Sciatic nerve (tissue), 2 donors: ENCODE measurements at regions not wholly inside any gene's neighbourhood (a gene's known extent, or its start where the extent isn't known, plus 50 kb on each side); places are given as distances from the start of the nearest gene placed in this dataset.

ENCODE experiments used
- ATAC-seq: fragments of 200-7000 bp; cut with Tn5 transposase; one replicate; pipeline ENCODE4 v1.9.1; 2020; ENCODE audit warnings: mild to moderate bottlenecking, moderate library complexity
- DNase-seq: peaks from one replicate; pipeline ENCODE4 v3.0.0-alpha.2; 2020; ENCODE audit warnings: low spot score
- intact Hi-C: fragments of 100-400 bp; cut with DNase I; formaldehyde crosslinking; loops from one replicate; pipeline ENCODE4 v1.14.2; 2022
- donor health status: DM: no; HTN: no; CAD: no.
- donor health status: DM: no; HTN: no; CAD: no.

DNA sequence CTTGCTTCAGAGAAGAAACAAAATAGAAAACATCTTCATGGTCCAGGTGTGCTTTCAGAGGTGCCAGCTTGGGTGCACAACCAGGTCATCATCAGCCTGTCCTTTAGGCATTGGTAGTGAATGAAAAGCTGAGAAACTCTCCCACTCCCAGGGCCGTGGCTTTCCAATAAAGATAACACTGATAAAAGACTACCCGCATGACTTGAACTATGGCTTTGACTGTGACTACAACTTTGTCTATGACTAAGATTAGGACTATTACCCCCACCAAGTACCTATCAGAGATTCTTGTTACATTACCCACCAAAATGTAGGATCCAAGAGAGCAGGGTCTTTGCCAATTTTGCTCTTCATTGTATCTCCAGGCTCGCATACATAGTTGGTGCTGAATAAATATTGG, 115.2 kb downstream of the EDEM1 start:
- ATAC-seq (no peak), DNase-seq (no peak)
- intact Hi-C loops = no loop called here

DNA sequence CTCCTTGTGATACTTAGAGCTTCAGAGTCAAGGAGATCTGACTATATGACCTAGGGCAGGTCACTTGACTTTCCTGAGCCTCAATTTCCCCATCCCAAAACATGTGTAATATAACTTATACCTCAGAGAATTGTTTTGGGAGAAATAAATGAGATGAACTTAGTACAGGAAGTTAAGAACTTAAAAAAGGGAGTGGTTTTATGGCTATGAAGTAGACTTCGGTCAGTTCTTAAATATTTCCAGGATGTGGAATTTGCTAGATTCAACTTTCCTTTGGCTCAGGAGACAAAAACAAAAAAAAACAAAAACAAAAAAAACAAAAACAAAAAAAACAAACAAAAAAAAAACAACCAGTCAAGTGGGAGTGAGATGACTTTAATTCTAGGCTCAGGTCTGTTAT, 116.7 kb downstream of the EDEM1 start:
- intact Hi-C loops = no loop called here
- ATAC-seq (no peak), DNase-seq (no peak)

DNA sequence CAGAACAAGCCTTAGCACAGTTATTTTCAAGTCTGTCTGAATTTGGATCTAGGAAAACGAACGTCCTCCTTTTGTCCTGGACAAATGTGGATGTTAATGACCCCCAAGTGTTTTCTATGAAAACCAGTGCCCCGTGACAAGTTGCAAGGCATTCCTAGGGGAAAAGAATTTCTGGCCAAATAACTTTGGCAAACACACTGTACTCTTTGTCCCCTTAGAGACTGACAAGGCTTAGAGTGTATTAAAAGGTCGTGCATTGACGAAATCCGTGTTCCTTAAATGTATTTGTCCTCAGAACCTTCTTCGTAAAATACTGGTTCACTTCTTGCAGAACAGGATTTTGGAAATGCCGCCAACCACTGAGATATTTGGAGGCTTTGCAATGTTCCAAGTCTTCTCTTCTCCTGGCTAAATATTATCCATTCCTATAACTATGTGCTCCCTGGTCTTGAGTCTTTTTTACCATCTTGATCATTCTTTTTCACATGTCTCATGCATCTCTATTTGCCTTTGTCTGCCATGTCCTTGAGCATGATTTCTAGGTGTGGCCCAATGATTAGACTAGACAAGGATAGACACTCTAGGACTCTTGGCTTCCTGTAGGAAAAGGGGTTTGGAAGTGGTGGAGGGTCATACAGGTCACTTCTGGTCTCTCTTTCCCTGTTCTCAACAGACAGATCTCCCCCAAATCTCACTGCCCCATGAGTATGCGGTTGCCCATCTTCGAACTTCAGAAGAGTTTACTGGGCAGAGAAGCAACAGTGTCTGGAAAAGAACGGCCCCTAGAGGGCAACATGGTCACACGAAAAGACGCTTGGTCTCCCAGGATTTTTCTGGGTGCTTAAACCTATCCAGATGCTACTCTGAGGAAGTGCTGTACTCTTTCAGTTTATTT, 117.5 kb downstream of the EDEM1 start:
- intact Hi-C loops = loop anchor here (1.0 kb wide), 1 partner anchor 31 kb away; no protein-coding TSS in a partner anchor

DNA sequence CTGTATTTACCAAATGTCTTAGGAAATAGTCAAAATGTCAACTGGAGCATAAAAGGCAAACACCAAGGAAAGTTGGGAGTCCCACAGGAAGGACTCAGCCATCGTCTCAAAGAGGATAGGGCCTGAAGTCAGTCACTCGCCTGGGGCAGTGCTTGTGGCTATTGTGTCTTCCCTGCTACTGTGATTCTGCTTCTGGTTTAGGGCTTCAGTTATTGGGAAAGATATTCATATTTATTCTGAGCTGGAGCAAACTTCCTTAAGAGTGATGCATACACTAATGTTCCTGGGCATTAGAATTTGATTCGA, 118.1 kb downstream of the EDEM1 start:
- intact Hi-C loops = loop anchor here (1.0 kb wide), 1 partner anchor 31 kb away; no protein-coding TSS in a partner anchor
- ATAC-seq = no peak

More for the DNA sequence above, 117.5 kb downstream of the EDEM1 start:
- no peak for DNase-seq
- ATAC-seq = no peak

DNA sequence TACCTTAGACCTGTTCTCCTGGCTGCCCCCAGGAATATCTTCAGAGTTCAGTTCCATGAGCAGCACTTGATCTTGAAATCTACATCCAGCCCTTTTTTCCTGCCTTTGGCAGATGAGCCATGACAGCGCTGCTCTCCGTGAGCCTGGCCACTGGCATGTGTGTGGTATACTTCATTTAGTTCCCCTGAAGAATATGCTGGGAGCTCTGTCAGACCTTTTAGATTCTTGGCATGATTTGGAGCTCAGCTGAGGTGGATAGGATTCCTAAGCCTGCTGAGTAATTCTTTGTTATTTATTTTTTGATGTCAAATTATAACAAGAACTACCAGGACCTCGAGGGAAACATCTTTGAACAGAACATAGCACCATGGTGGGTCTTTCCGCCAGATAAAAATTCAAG, 121.7 kb downstream of the EDEM1 start:
- intact Hi-C loops = no loop called here
- no peak for ATAC-seq
- DNase-seq = no peak

More for the DNA sequence above, 118.1 kb downstream of the EDEM1 start:
- no peak for DNase-seq

DNA sequence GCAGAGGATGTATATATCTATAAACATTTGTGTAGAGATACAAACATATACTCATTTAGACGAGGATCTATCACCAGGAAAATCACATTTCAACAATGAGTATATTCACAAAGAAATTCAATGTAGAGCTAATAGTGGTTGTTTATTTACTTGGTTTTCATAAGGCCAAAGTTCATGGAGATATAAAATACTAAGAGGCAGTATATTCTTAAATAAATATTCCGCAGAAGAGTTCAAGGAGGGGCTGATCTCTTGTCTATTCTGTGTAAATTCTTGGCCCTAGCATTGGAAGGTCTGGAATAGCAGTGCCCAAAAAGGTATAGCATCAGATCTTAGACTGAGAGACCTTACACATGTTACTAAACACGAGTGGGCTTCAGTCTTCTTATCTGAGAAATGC, 122.1 kb downstream of the EDEM1 start:
- intact Hi-C loops = no loop called here

DNA sequence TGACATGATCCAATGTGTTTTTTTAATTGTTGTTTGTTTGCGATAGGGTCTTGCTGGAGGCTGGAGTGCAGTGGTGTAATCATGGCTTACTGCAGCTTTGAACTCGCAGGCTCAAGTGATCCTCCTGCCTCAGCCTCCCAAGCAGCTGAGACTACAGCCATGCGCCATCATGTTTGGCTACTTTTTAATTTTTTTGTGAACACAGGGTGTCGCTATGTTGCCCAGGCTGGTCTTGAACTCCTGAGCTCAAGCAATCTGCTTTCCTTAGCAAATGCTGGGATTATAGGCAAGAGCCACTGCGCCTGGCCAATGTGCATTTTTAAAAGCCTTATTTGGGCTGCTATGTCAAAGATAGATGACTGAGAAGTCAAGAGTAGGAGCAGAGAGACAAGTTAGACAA, 123.0 kb downstream of the EDEM1 start:
- no peak for ATAC-seq
- intact Hi-C loops = no loop called here
- no peak for DNase-seq

More for the DNA sequence above, 122.1 kb downstream of the EDEM1 start:
- ATAC-seq (no peak), DNase-seq (no peak)

DNA sequence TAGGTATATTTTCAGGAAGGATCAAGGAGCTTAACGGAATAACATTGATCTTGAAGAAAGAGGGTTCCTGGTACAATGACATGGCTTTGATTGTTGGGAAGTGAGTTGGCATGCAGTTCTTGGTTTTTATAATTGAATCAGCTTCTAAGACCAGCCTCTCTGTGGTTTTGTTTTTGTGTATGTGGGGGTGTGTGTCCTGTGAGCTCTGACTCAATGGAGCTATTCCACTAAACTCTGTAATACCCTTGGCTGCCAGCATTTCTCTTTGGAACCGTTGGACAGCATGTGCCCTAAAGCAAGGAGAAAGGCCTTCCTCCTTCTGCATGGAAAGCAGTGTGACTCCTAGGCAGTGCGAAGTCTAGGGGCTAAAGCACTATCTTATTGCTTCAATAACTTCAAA, 124.8 kb downstream of the EDEM1 start:
- intact Hi-C loops = no loop called here
- DNase-seq (no peak), ATAC-seq (no peak)

DNA sequence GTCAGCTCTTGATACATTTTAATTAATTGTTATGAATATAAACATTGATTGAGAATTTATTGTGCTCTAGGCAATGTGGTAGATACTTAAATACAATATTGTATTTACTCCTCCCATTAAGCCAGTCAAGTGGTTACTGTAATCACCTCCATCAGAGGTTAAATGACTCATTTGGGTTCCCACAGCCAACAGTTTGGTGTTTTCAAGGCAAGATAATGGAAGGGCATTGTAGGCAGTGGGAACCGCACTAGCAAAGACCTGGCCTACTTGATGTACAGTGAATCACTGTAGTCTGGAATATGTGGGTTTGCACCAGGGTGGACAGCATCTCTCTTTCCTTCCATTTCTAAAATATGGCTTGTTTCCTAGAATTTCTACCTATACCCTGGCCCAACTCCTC, 127.4 kb downstream of the EDEM1 start:
- ATAC-seq (no peak), DNase-seq (no peak)
- intact Hi-C loops = no loop called here

DNA sequence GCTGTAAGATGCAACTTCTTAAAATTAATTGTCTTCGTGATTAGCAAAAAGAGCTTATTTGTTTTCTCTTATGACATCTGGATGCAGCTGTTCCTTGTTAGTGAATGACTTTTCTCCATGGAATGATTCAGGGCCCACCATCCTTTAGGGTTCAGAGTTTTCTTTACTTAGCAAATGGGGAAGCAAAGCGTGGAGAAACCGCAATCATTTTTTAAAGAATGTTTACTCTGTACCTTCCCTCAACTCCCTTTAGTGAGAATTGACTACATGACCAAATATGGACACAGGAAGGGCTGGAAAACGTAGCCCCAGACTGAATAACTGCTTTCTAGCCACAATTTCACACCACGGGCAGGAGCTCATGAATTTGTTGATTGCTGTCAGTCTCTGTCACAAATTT, 130.1 kb downstream of the EDEM1 start:
- intact Hi-C loops = no loop called here
- ATAC-seq (no peak), DNase-seq (no peak)

DNA sequence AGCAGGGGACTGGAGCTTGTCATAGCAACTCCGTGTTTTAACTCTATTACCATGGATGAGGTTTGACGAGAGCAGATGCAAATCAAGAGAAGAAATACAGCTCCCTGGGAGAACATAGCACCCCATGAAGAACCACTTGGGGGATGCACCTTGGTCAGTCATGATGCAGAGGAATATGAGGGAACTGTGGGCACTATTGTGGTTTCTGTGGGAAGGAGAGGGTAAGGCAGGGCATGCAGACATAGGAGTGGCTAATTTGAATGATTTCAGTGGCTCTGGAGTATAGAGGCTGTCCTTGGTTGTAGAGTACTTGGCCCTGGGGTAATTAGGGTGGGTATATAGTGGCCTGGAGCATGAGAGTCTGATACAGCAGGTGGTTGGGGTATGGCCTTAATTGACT, 131.9 kb downstream of the EDEM1 start:
- no peak for ATAC-seq
- no peak for DNase-seq
- intact Hi-C loops = no loop called here

DNA sequence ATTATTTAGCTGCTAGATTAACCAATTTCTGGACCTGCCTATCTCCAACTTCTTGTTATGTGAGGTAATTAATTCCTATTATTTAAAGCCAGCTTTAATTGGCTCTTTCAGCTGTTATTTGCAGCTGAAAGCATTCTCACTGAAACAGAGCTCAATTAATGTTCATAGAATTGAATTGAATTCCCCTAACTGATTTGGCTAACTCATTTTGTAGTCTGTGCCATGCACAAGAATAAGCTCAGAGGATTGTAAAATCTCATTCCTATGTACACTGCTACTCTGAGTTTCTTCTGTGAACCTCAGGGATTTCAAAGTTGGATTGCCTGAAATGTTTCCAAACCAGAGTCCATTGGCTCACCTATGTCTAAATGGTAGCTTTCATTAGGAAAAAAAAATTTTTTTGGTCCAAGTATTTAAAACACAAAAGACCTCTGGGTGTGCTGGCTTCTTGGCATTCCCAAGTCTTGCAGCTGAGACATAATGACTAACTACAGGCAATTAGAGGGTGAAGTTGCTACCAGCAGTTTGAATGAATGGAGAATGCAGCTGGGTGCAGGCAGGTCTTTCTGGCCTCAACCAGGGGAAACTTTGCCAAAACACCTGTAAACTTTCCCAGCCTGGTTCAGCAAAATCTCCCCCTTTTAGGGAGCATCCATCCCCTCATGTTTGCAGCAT, 134.3 kb downstream of the EDEM1 start:
- ATAC-seq = no peak
- intact Hi-C loops = no loop called here
- DNase-seq = no peak

DNA sequence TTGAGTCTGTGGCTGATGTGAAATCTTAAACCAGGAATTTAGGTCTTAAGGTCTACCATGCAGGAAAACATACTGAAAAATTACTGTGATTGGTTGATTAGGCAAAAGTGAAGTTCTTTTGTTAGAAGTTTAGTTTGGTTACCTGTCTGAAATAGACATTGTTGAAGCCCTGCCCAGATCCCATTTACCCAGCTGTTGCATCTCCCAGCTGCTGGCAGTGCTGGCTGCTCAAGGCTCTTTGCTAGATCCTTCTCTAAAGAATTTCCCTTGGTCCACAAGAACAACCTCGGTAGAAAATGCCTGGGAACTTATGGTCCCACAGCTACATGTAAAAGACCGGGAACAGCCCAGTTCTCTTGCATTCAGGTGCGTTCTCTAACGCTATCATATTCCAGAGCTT, 137.3 kb downstream of the EDEM1 start:
- intact Hi-C loops = no loop called here
- DNase-seq (no peak), ATAC-seq (no peak)

DNA sequence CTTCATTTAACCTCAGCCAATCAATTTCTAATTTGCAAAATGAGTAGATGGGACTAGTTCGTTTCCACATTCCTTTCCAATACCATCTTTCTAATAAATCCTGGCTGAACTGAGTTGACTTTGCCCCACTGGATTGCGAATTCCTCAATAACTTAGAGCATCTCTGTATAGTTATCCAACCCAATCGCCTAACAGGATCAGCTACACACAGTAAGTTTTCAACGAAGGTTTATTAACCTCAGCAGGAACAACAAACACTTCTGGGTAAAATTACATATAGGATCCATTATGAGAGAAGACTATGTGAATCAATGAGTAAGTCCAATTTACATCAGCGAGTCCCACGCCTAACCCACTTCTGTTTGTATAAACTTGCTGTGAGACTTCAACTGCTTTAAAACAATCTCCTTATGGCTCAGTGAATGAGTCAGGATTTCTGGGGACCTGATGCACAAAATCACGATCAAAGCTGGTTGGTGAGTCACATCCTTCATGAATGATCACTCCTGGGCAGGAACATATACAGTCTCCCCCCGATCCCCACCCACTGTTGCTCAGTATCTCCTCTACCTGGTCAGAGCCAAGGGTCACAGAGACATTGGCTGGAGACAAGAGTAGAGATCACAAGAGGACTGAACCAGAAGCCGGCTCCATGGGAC, 142.8 kb downstream of the EDEM1 start:
- ATAC-seq = no peak
- intact Hi-C loops = no loop called here
- DNase-seq = no peak

DNA sequence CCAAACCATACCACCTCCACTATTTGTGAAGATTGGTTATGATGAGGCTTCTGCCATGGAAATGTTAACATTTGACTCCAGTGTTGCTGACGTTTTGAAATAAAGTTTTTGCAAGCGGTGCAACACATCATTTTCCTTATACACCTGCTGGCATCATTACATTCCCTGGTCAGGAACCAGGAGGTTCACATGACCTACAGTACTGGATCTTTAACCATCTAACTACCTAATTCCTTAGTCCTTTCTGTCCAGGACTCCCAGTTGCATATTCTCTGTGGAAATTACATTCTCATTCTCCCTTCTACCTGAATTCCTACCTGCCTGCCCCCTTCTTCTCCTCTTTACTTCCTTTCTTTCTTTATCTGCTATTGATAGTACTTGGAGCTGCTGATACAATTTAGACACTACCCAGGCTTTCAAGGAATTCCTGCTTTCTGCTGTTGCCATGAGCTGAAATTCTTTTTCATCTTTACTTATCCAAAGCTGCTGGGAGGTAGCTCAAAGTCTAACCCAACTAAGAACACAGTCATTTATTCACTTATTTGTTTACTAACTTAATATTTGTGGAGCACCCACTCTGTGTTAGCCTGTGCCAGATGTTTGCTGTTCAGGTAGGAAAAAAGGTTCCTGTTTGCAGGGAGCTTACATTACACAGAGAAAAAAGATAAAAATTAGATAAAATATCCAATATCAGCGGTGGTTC, 144.2 kb downstream of the EDEM1 start:
- ATAC-seq (no peak), DNase-seq (no peak)
- intact Hi-C loops = no loop called here

DNA sequence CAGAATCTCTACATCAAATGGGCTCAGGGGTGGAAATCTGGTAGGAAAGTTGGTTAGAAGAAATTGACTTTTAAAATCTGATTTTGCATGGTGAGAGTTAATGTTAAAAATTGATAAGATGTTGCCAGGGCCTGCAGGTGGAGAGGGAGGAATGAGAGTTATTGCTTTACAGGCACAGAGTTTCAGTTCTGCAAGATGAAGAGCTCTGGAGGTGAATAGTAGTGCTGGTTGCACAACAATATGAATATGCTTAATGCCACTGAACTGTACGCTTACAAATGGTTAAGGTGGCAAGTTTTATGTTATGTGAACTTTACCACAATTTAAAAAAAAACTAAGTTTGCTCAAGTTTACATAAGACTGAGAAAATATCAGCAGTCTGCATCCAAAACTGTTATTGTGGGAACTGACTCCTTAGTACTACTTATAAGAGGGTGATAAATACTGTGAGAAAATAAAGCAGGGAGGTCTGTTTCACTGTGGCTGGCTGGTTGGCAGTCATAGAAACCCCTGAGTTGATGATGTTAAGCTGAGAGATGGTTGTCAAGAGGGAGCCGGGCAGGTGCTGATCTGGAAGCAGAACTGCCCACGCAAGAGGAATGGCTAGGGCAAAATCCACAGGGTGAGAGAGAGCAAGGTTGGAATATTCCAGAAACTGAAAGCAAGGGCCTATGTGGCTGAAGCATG, 144.9 kb downstream of the EDEM1 start:
- ATAC-seq = no peak
- intact Hi-C loops = no loop called here
- no peak for DNase-seq

DNA sequence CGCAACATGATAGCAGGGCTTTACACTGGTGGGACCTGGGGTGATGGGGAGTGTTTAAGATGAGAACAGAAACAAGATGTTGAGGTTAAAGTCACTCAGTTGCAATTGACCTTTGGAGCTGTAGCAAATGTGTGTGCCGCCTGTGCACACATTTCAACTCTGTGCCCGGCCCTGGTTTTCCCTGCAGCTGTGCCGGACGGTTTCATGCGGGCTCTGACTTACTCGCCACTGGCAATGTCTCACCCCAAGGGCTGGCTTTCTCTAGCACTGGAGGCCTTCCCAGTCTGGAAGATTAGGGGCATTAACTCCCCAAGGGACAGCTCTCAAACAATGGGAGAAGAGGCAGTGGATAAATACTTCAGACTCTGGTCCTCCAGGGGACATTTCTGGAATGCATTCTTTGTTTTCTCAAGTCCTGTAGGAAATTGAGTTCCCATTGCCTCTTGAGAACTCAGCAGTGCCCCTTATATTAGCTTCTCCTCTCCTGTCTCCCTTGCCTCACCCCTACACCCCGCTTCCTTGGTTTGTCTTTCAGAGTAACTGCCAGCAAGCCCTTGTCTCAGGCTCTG, 152.5 kb downstream of the EDEM1 start:
- intact Hi-C loops = no loop called here
- ATAC-seq (no peak), DNase-seq (no peak)

DNA sequence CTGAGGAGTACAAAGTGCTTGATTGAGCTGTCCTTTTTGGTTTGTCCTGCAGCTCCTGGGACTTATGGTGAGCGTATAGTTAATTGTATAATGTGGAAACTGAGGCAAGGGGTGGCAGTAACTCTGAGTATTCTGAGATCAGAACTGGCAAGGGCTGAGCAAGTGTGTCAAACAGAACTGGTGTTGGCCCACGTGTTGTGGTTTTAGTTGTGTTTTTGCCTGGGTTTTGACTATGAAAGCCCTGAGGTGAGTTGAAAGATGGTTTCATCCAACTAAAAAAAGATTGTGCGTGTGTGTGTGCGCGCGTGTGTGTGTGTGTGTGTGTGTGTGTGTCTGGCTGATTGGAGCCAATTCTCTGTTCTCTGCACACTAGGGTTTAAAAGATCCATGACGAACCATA, 154.1 kb downstream of the EDEM1 start:
- intact Hi-C loops = no loop called here
- DNase-seq (no peak), ATAC-seq (no peak)

DNA sequence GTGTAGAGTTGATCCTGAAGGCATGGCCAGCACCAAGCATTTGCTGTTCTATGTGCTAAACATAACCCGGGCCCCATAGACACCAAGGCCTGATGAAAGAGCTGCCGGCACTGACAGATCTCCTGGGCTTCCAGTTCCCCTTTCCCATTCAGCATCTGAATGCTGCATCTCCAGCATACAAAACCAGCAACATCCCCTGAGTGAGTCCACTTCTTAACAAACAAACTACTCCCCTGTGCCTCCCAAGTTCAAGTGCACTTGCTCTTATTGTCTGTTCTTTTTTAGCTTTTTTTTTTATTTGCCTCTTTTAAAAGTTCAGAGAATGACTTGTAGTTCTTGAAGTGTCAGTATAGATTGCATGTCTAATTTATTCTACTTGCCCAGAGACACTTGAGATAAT, 156.0 kb downstream of the EDEM1 start:
- intact Hi-C loops = no loop called here
- DNase-seq (no peak), ATAC-seq (no peak)
